ENCODE measurements at regions not wholly inside any gene's neighbourhood (a gene's known extent, or its start where the extent isn't known, plus 50 kb on each side); places are given as distances from the start of the nearest gene placed in this dataset.

DNA sequence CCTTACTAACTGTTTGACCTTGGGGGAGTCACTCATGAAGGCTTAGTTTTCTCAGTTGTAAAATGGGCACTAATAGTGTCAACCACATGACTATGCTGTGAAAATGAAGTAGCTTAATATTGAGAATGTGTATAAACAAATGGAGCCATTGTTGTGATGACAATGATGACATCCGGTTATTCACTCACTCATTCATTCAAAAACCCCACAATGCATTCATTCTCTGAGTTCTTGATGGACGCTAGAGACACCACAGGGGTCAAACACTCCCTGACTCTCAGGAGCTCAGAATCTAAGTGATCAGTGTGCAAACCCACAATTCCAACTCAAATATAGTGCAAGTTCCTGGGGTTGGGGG lies 138.9 kb downstream of the FOXD2 start (continued):
- TF ChIP-seq EZH2 (IDR thresholded peaks at IDR 0.05; ENCODE audit: low read depth, unreplicated experiment): no peak

DNA sequence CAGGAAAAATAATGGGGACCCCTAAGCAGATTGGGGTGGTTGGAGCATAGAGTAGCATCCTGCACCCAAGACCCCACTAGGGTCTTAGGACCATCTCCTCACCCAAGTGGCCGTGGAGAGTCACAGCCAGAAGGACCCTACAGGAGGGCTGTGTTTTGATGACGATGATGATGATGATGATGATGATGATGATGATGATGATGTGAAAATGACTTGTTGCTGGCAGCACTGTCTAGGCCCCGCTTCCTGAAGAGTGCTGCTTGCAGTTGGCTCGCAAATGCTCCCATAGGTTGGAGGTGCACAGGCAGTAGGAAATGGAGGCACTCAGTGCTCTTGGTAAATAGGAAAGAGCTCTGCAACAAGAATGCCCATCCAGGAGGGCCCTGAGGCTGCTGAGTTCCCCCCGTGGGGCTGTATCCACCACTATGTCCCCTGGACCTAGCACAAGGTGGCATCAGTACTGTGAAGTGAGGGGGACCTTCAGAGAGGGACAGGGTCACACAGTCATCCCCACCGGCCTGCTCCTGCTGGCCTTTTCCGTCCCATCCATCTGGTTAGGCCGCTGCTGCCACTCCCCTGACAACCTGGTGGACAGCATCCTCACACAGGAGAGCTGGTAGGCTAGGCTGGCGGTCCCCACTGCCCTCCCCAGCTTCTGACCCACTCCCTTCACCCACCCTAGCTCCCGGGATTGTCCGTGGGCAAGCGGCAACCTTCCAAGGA lies 139.6 kb downstream of the FOXD2 start:
- no peaks in the 10 kb centered on the region for H3K9me2 ChIP-seq (ENCODE audit: insufficient read depth)
- Mint-ChIP-seq H3K36me3 (ENCODE audit: low read depth) (no peaks in the 10 kb centered on the region), H3K9me3 (no peaks in the 10 kb centered on the region; the same call in 2 of the 3 replicates), H3K27me3 (ENCODE audit: insufficient read depth, low read depth, poor library complexity) (peaks cover 10% of the 10 kb centered on the region), H3K4me3 (no peak overlapping the region), H3K4me1 (peaks cover 31% of the 10 kb centered on the region), H3K27ac (no peak overlapping the region)
- no peak for TF ChIP-seq ZNF114 (CRISPR knock-in tag; IDR thresholded peaks at IDR 0.05)
- TF ChIP-seq EZH2 (IDR thresholded peaks at IDR 0.05; ENCODE audit: low read depth, unreplicated experiment): no peak
- no peak for TF ChIP-seq CREB1 (CRISPR knock-in tag; IDR thresholded peaks at IDR 0.05; ENCODE audit: low read depth)
- TF ChIP-seq, protein P1, sequence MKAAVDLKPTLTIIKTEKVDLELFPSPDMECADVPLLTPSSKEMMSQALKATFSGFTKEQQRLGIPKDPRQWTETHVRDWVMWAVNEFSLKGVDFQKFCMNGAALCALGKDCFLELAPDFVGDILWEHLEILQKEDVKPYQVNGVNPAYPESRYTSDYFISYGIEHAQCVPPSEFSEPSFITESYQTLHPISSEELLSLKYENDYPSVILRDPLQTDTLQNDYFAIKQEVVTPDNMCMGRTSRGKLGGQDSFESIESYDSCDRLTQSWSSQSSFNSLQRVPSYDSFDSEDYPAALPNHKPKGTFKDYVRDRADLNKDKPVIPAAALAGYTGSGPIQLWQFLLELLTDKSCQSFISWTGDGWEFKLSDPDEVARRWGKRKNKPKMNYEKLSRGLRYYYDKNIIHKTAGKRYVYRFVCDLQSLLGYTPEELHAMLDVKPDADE (IDR thresholded peaks at IDR 0.05): no peak
- no peak for TF ChIP-seq STAT1 (IDR thresholded peaks at IDR 0.05; ENCODE audit: unreplicated experiment)
- TF ChIP-seq, protein P2, sequence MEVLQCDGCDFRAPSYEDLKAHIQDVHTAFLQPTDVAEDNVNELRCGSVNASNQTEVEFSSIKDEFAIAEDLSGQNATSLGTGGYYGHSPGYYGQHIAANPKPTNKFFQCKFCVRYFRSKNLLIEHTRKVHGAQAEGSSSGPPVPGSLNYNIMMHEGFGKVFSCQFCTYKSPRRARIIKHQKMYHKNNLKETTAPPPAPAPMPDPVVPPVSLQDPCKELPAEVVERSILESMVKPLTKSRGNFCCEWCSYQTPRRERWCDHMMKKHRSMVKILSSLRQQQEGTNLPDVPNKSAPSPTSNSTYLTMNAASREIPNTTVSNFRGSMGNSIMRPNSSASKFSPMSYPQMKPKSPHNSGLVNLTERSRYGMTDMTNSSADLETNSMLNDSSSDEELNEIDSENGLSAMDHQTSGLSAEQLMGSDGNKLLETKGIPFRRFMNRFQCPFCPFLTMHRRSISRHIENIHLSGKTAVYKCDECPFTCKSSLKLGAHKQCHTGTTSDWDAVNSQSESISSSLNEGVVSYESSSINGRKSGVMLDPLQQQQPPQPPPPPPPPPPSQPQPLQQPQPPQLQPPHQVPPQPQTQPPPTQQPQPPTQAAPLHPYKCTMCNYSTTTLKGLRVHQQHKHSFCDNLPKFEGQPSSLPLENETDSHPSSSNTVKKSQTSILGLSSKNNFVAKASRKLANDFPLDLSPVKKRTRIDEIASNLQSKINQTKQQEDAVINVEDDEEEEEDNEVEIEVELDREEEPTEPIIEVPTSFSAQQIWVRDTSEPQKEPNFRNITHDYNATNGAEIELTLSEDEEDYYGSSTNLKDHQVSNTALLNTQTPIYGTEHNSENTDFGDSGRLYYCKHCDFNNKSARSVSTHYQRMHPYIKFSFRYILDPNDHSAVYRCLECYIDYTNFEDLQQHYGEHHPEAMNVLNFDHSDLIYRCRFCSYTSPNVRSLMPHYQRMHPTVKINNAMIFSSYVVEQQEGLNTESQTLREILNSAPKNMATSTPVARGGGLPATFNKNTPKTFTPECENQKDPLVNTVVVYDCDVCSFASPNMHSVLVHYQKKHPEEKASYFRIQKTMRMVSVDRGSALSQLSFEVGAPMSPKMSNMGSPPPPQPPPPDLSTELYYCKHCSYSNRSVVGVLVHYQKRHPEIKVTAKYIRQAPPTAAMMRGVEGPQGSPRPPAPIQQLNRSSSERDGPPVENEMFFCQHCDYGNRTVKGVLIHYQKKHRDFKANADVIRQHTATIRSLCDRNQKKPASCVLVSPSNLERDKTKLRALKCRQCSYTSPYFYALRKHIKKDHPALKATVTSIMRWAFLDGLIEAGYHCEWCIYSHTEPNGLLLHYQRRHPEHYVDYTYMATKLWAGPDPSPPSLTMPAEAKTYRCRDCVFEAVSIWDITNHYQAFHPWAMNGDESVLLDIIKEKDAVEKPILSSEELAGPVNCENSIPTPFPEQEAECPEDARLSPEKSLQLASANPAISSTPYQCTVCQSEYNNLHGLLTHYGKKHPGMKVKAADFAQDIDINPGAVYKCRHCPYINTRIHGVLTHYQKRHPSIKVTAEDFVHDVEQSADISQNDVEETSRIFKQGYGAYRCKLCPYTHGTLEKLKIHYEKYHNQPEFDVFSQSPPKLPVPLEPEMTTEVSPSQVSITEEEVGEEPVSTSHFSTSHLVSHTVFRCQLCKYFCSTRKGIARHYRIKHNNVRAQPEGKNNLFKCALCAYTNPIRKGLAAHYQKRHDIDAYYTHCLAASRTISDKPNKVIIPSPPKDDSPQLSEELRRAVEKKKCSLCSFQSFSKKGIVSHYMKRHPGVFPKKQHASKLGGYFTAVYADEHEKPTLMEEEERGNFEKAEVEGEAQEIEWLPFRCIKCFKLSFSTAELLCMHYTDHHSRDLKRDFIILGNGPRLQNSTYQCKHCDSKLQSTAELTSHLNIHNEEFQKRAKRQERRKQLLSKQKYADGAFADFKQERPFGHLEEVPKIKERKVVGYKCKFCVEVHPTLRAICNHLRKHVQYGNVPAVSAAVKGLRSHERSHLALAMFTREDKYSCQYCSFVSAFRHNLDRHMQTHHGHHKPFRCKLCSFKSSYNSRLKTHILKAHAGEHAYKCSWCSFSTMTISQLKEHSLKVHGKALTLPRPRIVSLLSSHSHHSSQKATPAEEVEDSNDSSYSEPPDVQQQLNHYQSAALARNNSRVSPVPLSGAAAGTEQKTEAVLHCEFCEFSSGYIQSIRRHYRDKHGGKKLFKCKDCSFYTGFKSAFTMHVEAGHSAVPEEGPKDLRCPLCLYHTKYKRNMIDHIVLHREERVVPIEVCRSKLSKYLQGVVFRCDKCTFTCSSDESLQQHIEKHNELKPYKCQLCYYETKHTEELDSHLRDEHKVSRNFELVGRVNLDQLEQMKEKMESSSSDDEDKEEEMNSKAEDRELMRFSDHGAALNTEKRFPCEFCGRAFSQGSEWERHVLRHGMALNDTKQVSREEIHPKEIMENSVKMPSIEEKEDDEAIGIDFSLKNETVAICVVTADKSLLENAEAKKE (CRISPR knock-in tag; IDR thresholded peaks at IDR 0.05): no peak
- TF ChIP-seq ZNF331 (CRISPR knock-in tag; IDR thresholded peaks at IDR 0.05; ENCODE audit: low read depth): no peak
- H2AFZ ChIP-seq: no peak overlapping the region
- no peaks in the 10 kb centered on the region for H3K79me2 ChIP-seq (replicated peaks; ENCODE audit: insufficient read depth)
- no peak overlapping the region for H3K27ac ChIP-seq (ENCODE audit: low read depth)
- peaks cover 6% of the 10 kb centered on the region; the same call in 1 of the 2 replicates for H3K4me1 ChIP-seq (ENCODE audit: insufficient read depth)
- no peaks in the 10 kb centered on the region for H3K36me3 ChIP-seq (ENCODE audit: insufficient read depth)
- H3K4me2 ChIP-seq: no peak overlapping the region
- DNase-seq (ENCODE audit: low spot score) (no peak), ATAC-seq (no peak)
- no peaks in the 10 kb centered on the region for H3K27me3 ChIP-seq (ENCODE audit: insufficient read depth)
- H3F3A ChIP-seq (replicated peaks; ENCODE audit: low read depth): no peaks in the 10 kb centered on the region
- H4K20me1 ChIP-seq (replicated peaks; ENCODE audit: insufficient read depth): no peaks in the 10 kb centered on the region
- no peak overlapping the region for H3K4me3 ChIP-seq
